Heart right ventricle (tissue), 16 donors: ENCODE measurements at regions not wholly inside any gene's neighbourhood (a gene's known extent, or its start where the extent isn't known, plus 50 kb on each side); places are given as distances from the start of the nearest gene placed in this dataset.

ENCODE experiments used
- ATAC-seq, 8 donors: fragments of 200-7000 bp; cut with Tn5 transposase; one replicate each; pipeline ENCODE4 v1.9.1; 2020; ENCODE audit warnings: mild to moderate bottlenecking in 8 of 8, moderate library complexity in 8 of 8, moderate number of reproducible peaks in 1 of 8
- DNase-seq, 2 donors: peaks; one replicate each; pipeline ENCODE4 v3.0.0-alpha.2; 2020
- H3K27ac ChIP-seq, 10 donors: fragments of 200-600 bp; sonication (generic) in 2 of 10; one replicate each; pipeline versions ENCODE4 v1.5.0 to v1.8.0; 2020 to 2022; ENCODE audit warnings: mild to moderate bottlenecking in 3 of 10
- H3K27me3 ChIP-seq, 7 donors: fragments of 200-600 bp; one replicate each; pipeline ENCODE4 v1.8.0; 2021 to 2022; ENCODE audit warnings: mild to moderate bottlenecking in 2 of 7
- H3K36me3 ChIP-seq, 9 donors: fragments of 200-600 bp; sonication (generic) in 1 of 9; one replicate each; pipeline versions ENCODE4 v1.5.0 to v1.8.0; 2020 to 2022; ENCODE audit warnings: mild to moderate bottlenecking in 2 of 9
- H3K4me1 ChIP-seq, 9 donors: fragments of 200-600 bp; sonication (generic) in 1 of 9; one replicate each; pipeline versions ENCODE4 v1.5.0 to v1.8.0; 2020 to 2022; ENCODE audit warnings: mild to moderate bottlenecking in 4 of 9
- H3K4me3 ChIP-seq, 10 donors: fragments of 200-600 bp; sonication (generic) in 2 of 10; one replicate each; pipeline versions ENCODE4 v1.5.0 to v1.8.0; 2020 to 2022; ENCODE audit warnings: mild to moderate bottlenecking in 7 of 10, moderate library complexity in 2 of 10
- H3K9me3 ChIP-seq, 11 donors: fragments of 200-600 bp in 10 of 11; sonication (generic) in 2 of 11; one replicate each; pipeline versions ENCODE4 v1.5.0 to v1.8.0; 2013 to 2022; ENCODE audit warnings: mild to moderate bottlenecking in 2 of 11, control low read depth in 1 of 11, moderate library complexity in 1 of 11
- WGBS, 2 donors: extraction: QIAGEN DNeasy Blood & Tissue Kit; methylation state at CpG; one replicate each; pipeline ENCODE4 v1.1.7; 2013; ENCODE audit warnings: inconsistent platforms in 1 of 2; 5-methylcytosine and 5-hydroxymethylcytosine counted together
- intact Hi-C, 10 donors: fragments of 100-400 bp; cut with DNase I; formaldehyde crosslinking; loops; one replicate each; pipeline versions ENCODE4 v1.11.1 to v1.14.2; 2022
- TF ChIP-seq, protein P1 (sequence below), 9 donors: fragments of 200-600 bp; sonication (generic) in 2 of 9; IDR thresholded peaks; one replicate each; pipeline versions ENCODE4 v1.5.0 to v1.8.0; 2021 to 2022; ENCODE audit warnings: antibody characterized with exemption in 9 of 9, mild to moderate bottlenecking in 5 of 9, moderate library complexity in 1 of 9
- donor health status: Arrhythmogenic right ventricular cardiomyopathy.
- donor health status: ischemic (EF 13 %, LVEDD 7.1; RV severe dilation, severe dysfunction).
- donor health status: healthy with polysubstance abuse.
- donor health status: DM: no; HTN: yes; CAD: no.
- donor health status: DM: no; HTN: no; CAD: no.
- donor health status: ischemic (EF 25% LVEDD 6.9; RV normal size, moderate dysfunction).
- donor health status: ischemic (EF 25% LVEDD 5.7; RV mildly dilated, moderate dysfunction).
- donor health status: healthy.
- donor health status: DM: yes; HTN: yes; CAD: no.
- donor health status: Ischemic cardiomyopathy.
- donor health status: ischemic (EF 35%, LVEDD 5.7; RV mildly dilated, moderate dysfunction).
- donor health status: nonischemic (EF 11% LVEDD 7.7; RV severe dilation, severe dysfunction).
- donor health status: DM: yes; HTN: yes; CAD: no.
- donor health status: PGD.
- donor health status: ischemic (EF 29% LVEDD 5.4; RV normal size, mild dysfunction).
- donor health status: nonischemic (EF 23%, LVEDD 6.1; RV moderate dilation, normal function).

DNA sequence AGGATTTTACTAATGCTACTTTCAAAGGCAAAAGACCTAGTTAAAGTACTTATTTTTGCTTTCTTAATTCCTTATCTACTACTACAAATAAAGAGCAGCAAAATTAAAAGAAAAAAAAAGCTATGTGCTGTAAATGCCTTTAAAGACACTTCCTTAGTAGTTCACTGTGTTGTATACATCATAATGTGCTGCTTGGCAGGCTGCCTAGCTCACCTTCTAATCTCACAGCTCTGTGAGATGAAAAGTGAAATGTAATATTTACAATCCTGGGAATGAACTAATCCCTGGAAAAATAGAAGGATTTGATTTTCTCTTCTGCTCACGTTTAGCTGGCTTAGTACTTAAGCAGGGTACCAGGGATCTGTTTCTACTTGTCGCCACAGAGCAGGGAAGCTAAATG lies 184.4 kb upstream of the ALG10B start:
- 40 to 43% methylated on average over 2 of the region's 2 CpGs for WGBS, 2 donors
- TF ChIP-seq, protein P1, sequence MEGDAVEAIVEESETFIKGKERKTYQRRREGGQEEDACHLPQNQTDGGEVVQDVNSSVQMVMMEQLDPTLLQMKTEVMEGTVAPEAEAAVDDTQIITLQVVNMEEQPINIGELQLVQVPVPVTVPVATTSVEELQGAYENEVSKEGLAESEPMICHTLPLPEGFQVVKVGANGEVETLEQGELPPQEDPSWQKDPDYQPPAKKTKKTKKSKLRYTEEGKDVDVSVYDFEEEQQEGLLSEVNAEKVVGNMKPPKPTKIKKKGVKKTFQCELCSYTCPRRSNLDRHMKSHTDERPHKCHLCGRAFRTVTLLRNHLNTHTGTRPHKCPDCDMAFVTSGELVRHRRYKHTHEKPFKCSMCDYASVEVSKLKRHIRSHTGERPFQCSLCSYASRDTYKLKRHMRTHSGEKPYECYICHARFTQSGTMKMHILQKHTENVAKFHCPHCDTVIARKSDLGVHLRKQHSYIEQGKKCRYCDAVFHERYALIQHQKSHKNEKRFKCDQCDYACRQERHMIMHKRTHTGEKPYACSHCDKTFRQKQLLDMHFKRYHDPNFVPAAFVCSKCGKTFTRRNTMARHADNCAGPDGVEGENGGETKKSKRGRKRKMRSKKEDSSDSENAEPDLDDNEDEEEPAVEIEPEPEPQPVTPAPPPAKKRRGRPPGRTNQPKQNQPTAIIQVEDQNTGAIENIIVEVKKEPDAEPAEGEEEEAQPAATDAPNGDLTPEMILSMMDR (IDR thresholded peaks at IDR 0.05): no peak
- ATAC-seq (no peak), DNase-seq (no peak)
- H3K9me3 ChIP-seq: peaks cover 0 to 7% (median 0%) of the 10 kb centered on the region in 11 donors
- peaks cover 0 to 29% (median 14%) of the 10 kb centered on the region in 7 donors for H3K27me3 ChIP-seq
- H3K4me3 ChIP-seq: no peak overlapping the region
- no peaks in the 10 kb centered on the region for H3K4me1 ChIP-seq
- no peaks in the 10 kb centered on the region for H3K36me3 ChIP-seq
- intact Hi-C loops: loop anchor here in 3 of 10 donors (10.0 kb wide), 2 partner anchors 783 to 973 kb away; no protein-coding TSS in a partner anchor
- H3K27ac ChIP-seq: no peak overlapping the region

DNA sequence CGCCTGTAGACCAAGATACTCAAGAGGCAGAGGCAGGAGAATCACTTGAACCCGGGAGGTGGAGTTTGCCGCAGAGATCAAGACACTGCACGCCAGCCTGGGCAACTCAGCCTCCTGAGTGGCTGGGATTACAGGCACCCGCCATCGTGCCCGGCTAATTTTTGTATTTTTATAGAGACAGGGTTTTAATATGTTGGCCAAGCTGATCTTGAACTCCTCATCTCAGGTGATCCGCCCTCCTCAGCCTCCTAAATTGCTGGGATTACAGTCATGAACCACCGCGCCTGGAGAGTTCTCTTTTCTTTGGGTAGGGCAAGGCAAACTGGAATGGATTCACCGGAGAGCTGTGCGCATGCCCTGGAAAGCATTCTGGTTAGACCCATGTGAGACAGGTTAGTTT lies 179.3 kb upstream of the ALG10B start:
- Histone ChIP-seq H3K27ac (no peak overlapping the region), H3K9me3 (peaks cover 0 to 2% (median 0%) of the 10 kb centered on the region in 11 donors), H3K4me1 (peaks cover 0 to 11% (median 7%) of the 10 kb centered on the region in 9 donors), H3K36me3 (no peaks in the 10 kb centered on the region), H3K27me3 (peaks cover 0 to 28% (median 19%) of the 10 kb centered on the region in 7 donors), H3K4me3 (no peak overlapping the region)
- TF ChIP-seq, protein P1 (IDR thresholded peaks at IDR 0.05): no peak
- intact Hi-C loops: loop anchor here in 4 of 10 donors (5.0 to 10.0 kb wide), 3 partner anchors 175 to 968 kb away; no protein-coding TSS in a partner anchor
- 83 to 92% methylated on average over 12 of the region's 12 CpGs for WGBS, 2 donors
- DNase-seq (no peak), ATAC-seq (no peak)

DNA sequence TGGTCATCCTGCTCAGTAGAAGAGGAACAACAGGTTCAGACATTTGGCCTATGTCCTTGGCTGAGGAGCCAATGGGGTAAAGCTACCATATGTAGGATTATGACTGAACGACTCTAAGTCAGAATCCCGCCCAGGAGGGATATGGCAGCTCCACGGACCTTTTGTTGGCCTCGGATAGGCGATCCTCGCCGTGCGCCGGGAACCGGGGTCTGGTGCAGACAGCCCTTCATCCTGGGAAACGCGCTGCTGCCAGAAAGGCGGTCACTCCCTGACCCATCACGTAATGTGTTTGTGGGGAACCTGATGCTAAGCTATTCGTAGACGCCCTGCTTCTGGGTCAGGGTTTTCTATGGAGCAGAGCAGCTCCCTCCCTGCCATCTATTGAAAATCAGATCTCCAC lies 178.9 kb upstream of the ALG10B start:
- no peak overlapping the region for H3K27ac ChIP-seq
- ATAC-seq (no peak), DNase-seq (no peak)
- H3K36me3 ChIP-seq: no peaks in the 10 kb centered on the region
- intact Hi-C loops: loop anchor here in 8 of 10 donors (1.0 to 10.0 kb wide), 6 partner anchors 175 to 967 kb away; partner anchors contain the start of gene ALG10B (in 5 of the 8)
- WGBS, 2 donors: 43 to 50% methylated on average over 16 of the region's 16 CpGs
- H3K4me3 ChIP-seq: no peak overlapping the region
- H3K4me1 ChIP-seq: peaks cover 0 to 11% (median 7%) of the 10 kb centered on the region in 9 donors
- H3K9me3 ChIP-seq: no peaks in the 10 kb centered on the region
- TF ChIP-seq, protein P1 (IDR thresholded peaks at IDR 0.05): no peak
- peaks cover 0 to 27% (median 19%) of the 10 kb centered on the region in 7 donors for H3K27me3 ChIP-seq

DNA sequence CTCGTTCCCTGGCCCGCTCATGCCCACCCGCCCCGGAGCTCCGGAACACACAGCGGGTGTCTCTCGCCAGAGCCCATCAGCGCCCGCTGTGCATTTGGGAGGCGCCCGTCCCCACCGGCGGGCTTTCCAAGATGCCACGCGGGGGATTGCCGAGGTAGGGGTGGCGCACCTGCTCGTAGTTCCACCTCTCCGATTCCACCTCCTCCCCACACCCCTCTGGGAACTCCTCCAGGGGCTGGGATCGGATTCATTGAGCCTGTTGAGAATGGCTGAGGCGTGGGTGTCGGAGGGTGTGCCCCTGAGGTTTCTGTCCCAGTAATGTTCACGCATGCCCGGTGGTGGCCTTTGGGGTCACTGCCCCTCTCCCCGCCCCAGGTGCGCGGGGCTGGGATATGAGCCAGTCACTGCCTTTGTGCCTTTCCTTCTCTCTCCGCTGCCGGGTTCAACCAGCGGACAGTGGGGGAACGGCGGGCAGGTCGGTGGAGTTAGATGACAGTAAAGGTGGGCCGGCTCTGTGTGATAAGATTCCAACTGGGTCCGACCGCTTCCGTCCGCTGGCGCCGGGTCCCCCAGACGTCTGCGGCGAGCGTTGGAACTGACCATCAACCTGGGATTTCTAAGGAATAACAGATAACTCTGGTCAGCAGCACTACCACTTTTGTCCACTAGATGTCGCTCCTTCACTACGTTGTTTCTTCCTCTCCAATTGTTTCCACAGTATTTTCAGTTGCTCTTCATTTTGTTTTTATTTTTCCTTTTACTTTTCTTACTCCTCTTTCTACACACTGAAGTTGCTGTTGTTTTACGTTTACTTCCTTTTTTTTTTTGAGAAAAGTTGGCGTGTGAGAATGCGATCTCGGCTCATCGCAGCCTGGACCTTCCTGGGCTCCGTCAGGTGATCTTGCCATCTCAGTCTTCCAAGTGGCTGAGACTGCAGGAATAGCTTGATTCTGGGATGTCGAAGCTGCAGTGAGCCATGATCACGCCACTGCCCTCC lies 178.1 kb upstream of the ALG10B start:
- Histone ChIP-seq H3K27ac (no peak overlapping the region), H3K4me3 (peak overlapping the region in 9 of 10 donors; percentile 15 to 43 (median 29)), H3K4me1 (peaks cover 0 to 11% (median 7%) of the 10 kb centered on the region in 9 donors), H3K36me3 (no peaks in the 10 kb centered on the region), H3K27me3 (peaks cover 0 to 27% (median 19%) of the 10 kb centered on the region in 7 donors), H3K9me3 (no peaks in the 10 kb centered on the region)
- peak; percentile 34 to 80 (median 64) for ATAC-seq
- intact Hi-C loops: loop anchor here in 8 of 10 donors (1.0 to 10.0 kb wide), 6 partner anchors 174 to 966 kb away; partner anchors contain the start of gene ALG10B (in 5 of the 8)
- DNase-seq: peak in 1 of 2 donors; percentile 67
- 6 to 11% methylated on average over 54 of the region's 54 CpGs for WGBS, 2 donors
- TF ChIP-seq, protein P1 (IDR thresholded peaks at IDR 0.05): peak; percentile 93 to 99 (median 96)
